NCI-H1694 treated with DMSO at 0.1 percent for 48 hours (cell line): ENCODE measurements at regions not wholly inside any gene's neighbourhood (a gene's known extent, or its start where the extent isn't known, plus 50 kb on each side); places are given as distances from the start of the nearest gene placed in this dataset.
"Not testable (repeated sequence)": the region's sequence is repeated elsewhere in the genome, so short reads cannot be mapped to it uniquely, and the experiment has no call there.

Source experiments
- DNase-seq: peaks from one replicate; lab custom pipeline; 2025; lab: John Stamatoyannopoulos, UW

GRCh38 chr2:59435635-59436034 is 1117.8 kb downstream of the BCL11A start:
- DNase-seq: no peak

- DNase-seq: no peak
Measured at GRCh38 chr2:59428940-59429339, 1124.5 kb downstream of the BCL11A start.

GRCh38 chr2:59427980-59428379 is 1125.5 kb downstream of the BCL11A start:
- no peak for DNase-seq

GRCh38 chr2:59425247-59425646 is 1128.2 kb downstream of the BCL11A start:
- no peak for DNase-seq

- DNase-seq: peak; percentile 71
Measured at GRCh38 chr2:59413751-59414570, 1139.5 kb downstream of the BCL11A start.

GRCh38 chr2:59399126-59399525 is 1154.3 kb downstream of the BCL11A start:
- DNase-seq: no peak

GRCh38 chr2:59398081-59398480 is 1155.4 kb downstream of the BCL11A start:
- no peak for DNase-seq

GRCh38 chr2:59395119-59395518 is 1154.0 kb upstream of the FANCL start:
- DNase-seq: no peak

- DNase-seq: no peak
Measured at GRCh38 chr2:59391896-59392295, 1150.8 kb upstream of the FANCL start.

- DNase-seq: no peak
Measured at GRCh38 chr2:59390581-59390980, 1149.5 kb upstream of the FANCL start.

GRCh38 chr2:59389240-59389639 is 1148.1 kb upstream of the FANCL start:
- no peak for DNase-seq

GRCh38 chr2:59385971-59386370 is 1144.8 kb upstream of the FANCL start:
- no peak for DNase-seq

- DNase-seq: no peak
Measured at GRCh38 chr2:59383473-59383872, 1142.3 kb upstream of the FANCL start.

GRCh38 chr2:59378127-59378526 is 1137.0 kb upstream of the FANCL start:
- no peak for DNase-seq

GRCh38 chr2:59366288-59366687 is 1125.2 kb upstream of the FANCL start:
- DNase-seq: no peak

GRCh38 chr2:59354498-59354897 is 1113.4 kb upstream of the FANCL start:
- no peak for DNase-seq

- DNase-seq: no peak
Measured at GRCh38 chr2:59353306-59353921, 1112.3 kb upstream of the FANCL start.

- DNase-seq: no peak
Measured at GRCh38 chr2:59342166-59342565, 1101.0 kb upstream of the FANCL start.

- no peak for DNase-seq
Measured at GRCh38 chr2:59339837-59340207, 1098.7 kb upstream of the FANCL start.

- DNase-seq: no peak
Measured at GRCh38 chr2:59339121-59339836, 1098.2 kb upstream of the FANCL start.

- no peak for DNase-seq
Measured at GRCh38 chr2:59333007-59333406, 1091.9 kb upstream of the FANCL start.

- not testable (repeated sequence) for DNase-seq
Measured at GRCh38 chr2:59326581-59327365, 1085.6 kb upstream of the FANCL start.
